Type B pancreatic cell (in vitro differentiated cells): ENCODE measurements at regions not wholly inside any gene's neighbourhood (a gene's known extent, or its start where the extent isn't known, plus 50 kb on each side); places are given as distances from the start of the nearest gene placed in this dataset.

ENCODE experiments used
- DNase-seq: peaks from one replicate; pipeline ENCODE4 v3.0.0; 2021; ENCODE audit warnings: mixed read lengths; ENCODE audit not compliant: unreplicated experiment; ENCODE audit errors: extremely low spot score
- H3K27ac Mint-ChIP-seq: 2 replicates; pipeline ENCODE4 v1.8.0; 2021; ENCODE audit warnings: mild to moderate bottlenecking, mixed read lengths
- H3K27me3 Mint-ChIP-seq: 2 replicates; pipeline ENCODE4 v1.8.0; 2021; ENCODE audit warnings: mixed read lengths
- H3K36me3 Mint-ChIP-seq: 2 replicates; pipeline ENCODE4 v1.8.0; 2021; ENCODE audit warnings: mixed read lengths
- H3K4me1 Mint-ChIP-seq: one replicate; pipeline ENCODE4 v1.8.0; 2021; ENCODE audit warnings: mixed read lengths; ENCODE audit not compliant: unreplicated experiment
- H3K4me3 Mint-ChIP-seq: 2 replicates; pipeline ENCODE4 v1.8.0; 2021; ENCODE audit warnings: mild to moderate bottlenecking, mixed read lengths
- H3K9me3 Mint-ChIP-seq: 2 replicates; pipeline ENCODE4 v1.8.0; 2021; ENCODE audit warnings: mixed read lengths
- TF ChIP-seq, protein P1 (sequence below): fragments of 200-600 bp; sonication (generic); conservative IDR thresholded peaks from 2 replicates; pipeline ENCODE4 v1.5.0; 2021; ENCODE audit warnings: antibody characterized with exemption, mild to moderate bottlenecking

DNA sequence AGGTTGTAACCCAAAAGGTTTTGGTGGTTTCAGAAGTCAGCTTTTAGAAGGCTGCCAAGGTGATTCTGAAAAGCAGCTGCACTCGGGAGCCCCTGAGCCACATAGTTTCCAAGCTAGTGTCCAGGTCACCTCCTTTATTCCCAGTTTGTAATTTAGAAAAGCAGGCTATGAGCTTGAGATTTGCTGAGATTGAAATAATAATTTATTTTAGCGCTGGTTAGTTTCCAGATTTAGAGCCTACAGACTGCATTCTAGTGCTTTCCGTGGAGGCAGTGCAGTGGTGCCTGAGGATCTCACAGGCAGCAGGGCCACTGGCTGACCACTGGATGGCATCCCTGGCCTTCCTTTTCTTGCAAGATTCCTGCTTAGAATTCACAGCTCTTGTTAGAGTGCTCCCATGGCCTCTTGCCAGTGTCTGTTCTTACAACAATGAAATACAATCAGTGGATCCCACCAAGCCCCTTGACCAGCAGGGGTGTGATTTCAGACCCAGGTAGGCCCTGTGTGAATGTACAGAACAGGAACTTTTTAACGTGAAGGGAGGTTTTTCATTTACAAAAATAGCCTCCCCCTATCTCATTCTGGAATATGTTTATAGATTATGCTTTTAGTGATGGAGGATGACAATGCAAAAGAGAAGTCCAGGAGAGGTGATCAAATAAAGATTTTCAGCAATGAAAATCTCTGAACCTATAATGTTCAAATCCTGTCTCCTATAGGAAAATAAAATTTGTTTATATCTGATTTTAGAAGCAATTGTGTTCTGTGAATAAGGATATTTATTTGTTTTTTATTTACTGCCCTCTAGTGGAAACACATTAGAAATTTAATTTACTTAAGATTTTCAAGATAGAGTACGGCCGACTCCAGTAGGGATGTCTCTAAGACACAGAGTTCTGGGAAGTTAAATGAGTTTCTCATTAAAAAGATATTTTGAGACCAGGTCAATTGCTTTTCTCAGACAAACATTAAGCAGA lies 362.1 kb upstream of the STXBP6 start:
- H3K27ac Mint-ChIP-seq: no peak overlapping the region
- DNase-seq: no peak
- no peak overlapping the region for H3K4me3 Mint-ChIP-seq
- H3K36me3 Mint-ChIP-seq: no peaks in the 10 kb centered on the region
- TF ChIP-seq, protein P1, sequence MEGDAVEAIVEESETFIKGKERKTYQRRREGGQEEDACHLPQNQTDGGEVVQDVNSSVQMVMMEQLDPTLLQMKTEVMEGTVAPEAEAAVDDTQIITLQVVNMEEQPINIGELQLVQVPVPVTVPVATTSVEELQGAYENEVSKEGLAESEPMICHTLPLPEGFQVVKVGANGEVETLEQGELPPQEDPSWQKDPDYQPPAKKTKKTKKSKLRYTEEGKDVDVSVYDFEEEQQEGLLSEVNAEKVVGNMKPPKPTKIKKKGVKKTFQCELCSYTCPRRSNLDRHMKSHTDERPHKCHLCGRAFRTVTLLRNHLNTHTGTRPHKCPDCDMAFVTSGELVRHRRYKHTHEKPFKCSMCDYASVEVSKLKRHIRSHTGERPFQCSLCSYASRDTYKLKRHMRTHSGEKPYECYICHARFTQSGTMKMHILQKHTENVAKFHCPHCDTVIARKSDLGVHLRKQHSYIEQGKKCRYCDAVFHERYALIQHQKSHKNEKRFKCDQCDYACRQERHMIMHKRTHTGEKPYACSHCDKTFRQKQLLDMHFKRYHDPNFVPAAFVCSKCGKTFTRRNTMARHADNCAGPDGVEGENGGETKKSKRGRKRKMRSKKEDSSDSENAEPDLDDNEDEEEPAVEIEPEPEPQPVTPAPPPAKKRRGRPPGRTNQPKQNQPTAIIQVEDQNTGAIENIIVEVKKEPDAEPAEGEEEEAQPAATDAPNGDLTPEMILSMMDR: peak; percentile 65
- H3K9me3 Mint-ChIP-seq: no peaks in the 10 kb centered on the region
- H3K4me1 Mint-ChIP-seq: no peaks in the 10 kb centered on the region
- H3K27me3 Mint-ChIP-seq: peaks cover 3% of the 10 kb centered on the region

DNA sequence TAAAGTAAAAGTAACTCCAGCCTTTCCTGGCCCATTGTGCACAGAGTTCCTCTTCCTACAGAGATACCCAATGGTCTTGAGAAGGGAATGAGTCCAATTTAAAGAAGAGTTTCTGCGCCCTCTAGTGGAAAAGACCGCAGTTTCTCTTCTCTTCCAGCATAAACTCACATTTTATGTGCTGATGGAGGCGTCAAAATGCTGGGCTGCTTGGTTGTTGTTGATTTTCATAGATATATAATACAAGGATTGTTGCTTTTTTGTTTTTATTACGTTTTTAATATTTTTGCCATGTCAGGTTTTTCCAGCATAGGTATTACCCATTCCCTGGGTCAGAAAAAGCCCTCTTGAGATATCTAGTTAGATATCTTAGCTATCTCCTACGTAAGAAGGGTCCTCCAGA lies 356.9 kb upstream of the STXBP6 start:
- Mint-ChIP-seq H3K27ac (no peak overlapping the region), H3K4me3 (no peak overlapping the region), H3K27me3 (peaks cover 11% of the 10 kb centered on the region), H3K4me1 (no peaks in the 10 kb centered on the region), H3K36me3 (no peaks in the 10 kb centered on the region), H3K9me3 (peaks cover 3% of the 10 kb centered on the region)
- TF ChIP-seq, protein P1: peak; percentile 75
- no peak for DNase-seq

DNA sequence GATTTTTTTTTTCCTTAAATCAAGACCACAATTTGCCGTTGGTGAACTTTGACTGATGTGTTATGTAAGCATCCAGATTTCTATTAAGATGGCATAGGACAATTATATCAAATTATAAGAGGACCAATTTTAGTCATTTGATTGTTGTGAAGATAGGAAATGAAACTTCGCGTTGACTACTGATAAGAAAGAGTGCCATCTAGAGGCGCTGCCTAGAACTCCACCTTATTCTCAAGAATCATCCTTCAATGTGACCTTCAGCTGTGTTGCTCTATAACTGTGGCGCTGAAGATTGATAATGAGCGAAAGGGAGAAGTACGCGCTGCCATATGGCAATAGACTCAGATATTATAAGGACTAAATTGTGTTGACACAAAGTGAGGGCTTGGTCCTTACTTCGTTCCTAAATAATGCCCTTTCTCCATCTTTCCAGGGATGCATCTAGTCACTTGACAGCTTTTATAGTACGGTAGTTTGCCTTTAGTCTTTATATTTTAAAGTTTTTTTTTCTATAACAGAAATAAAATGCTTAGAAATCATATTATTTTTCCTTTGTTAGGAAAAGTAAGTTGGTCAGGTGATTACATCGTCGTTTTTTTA lies 350.8 kb upstream of the STXBP6 start:
- H3K27ac Mint-ChIP-seq: no peak overlapping the region
- H3K4me3 Mint-ChIP-seq: no peak overlapping the region
- TF ChIP-seq, protein P1: peak; percentile 88
- H3K27me3 Mint-ChIP-seq: peaks cover 23% of the 10 kb centered on the region
- no peaks in the 10 kb centered on the region for H3K36me3 Mint-ChIP-seq
- DNase-seq: no peak
- peaks cover 5% of the 10 kb centered on the region for H3K4me1 Mint-ChIP-seq
- H3K9me3 Mint-ChIP-seq: no peaks in the 10 kb centered on the region

GRCh38 chr14:25396128-25396527 lies 346.2 kb upstream of the STXBP6 start:
- Mint-ChIP-seq H3K27me3 (peaks cover 9% of the 10 kb centered on the region), H3K4me3 (no peak overlapping the region), H3K36me3 (no peaks in the 10 kb centered on the region), H3K27ac (no peak overlapping the region), H3K4me1 (peaks cover 5% of the 10 kb centered on the region), H3K9me3 (no peaks in the 10 kb centered on the region)
- no peak for DNase-seq
- TF ChIP-seq, protein P1: no peak

- no peaks in the 10 kb centered on the region for H3K4me1 Mint-ChIP-seq
- DNase-seq: no peak
- H3K36me3 Mint-ChIP-seq: no peaks in the 10 kb centered on the region
- H3K27ac Mint-ChIP-seq: no peak overlapping the region
- H3K9me3 Mint-ChIP-seq: no peaks in the 10 kb centered on the region
- H3K27me3 Mint-ChIP-seq: peaks cover 3% of the 10 kb centered on the region
- H3K4me3 Mint-ChIP-seq: no peak overlapping the region
- TF ChIP-seq, protein P1: no peak
Measured at GRCh38 chr14:25394791-25395391, 344.9 kb upstream of the STXBP6 start.
